GM23338 (cell line): ENCODE measurements at regions not wholly inside any gene's neighbourhood (a gene's known extent, or its start where the extent isn't known, plus 50 kb on each side); places are given as distances from the start of the nearest gene placed in this dataset.

Experiments
- ATAC-seq: fragments of 200-7000 bp; cut with Tn5 transposase; 3 replicates; pipeline ENCODE4 v1.9.1; 2020
- DNase-seq: peaks from one replicate; pipeline ENCODE4 v3.0.0-alpha.2; 2015; ENCODE audit warnings: low spot score
- H2AFZ ChIP-seq: fragments of 200-600 bp; sonication (generic); 2 replicates; pipeline ENCODE4 v1.8.0; 2016; ENCODE audit warnings: antibody characterized with exemption, mild to moderate bottlenecking, moderate library complexity
- H3F3A ChIP-seq: fragments of 200-600 bp; sonication (generic); replicated peaks from 2 replicates; pipeline ENCODE4 v1.8.0; 2017; ENCODE audit warnings: antibody characterized with exemption, mixed run types, low read depth
- H3K27ac ChIP-seq: fragments of 200-600 bp; sonication (generic); 2 replicates; pipeline ENCODE4 v1.6.1; 2016; ENCODE audit warnings: low read depth
- H3K27me3 ChIP-seq: fragments of 200-600 bp; sonication (generic); 2 replicates; pipeline ENCODE4 v1.8.0; 2016; ENCODE audit warnings: mild to moderate bottlenecking, mixed run types, moderate library complexity; ENCODE audit not compliant: insufficient read depth
- H3K36me3 ChIP-seq: fragments of 200-600 bp; sonication (generic); 2 replicates; pipeline ENCODE4 v1.8.0; 2016; ENCODE audit warnings: mild to moderate bottlenecking; ENCODE audit not compliant: insufficient read depth
- H3K4me1 ChIP-seq: fragments of 200-600 bp; sonication (generic); 2 replicates; pipeline ENCODE4 v1.8.0; 2016; ENCODE audit warnings: mild to moderate bottlenecking, moderate library complexity; ENCODE audit not compliant: insufficient read depth
- H3K4me2 ChIP-seq: fragments of 200-600 bp; sonication (generic); 2 replicates; pipeline ENCODE4 v1.7.1; 2017; ENCODE audit warnings: mixed run types
- H3K4me3 ChIP-seq: fragments of 200-600 bp; sonication (generic); 2 replicates; pipeline ENCODE4 v1.6.1; 2016; ENCODE audit warnings: mixed run types
- H3K79me2 ChIP-seq: fragments of 200-600 bp; sonication (generic); replicated peaks from 2 replicates; pipeline ENCODE4 v1.8.0; 2017; ENCODE audit warnings: mild to moderate bottlenecking; ENCODE audit not compliant: insufficient read depth
- H3K9me2 ChIP-seq: fragments of 200-600 bp; sonication (generic); 2 replicates; pipeline ENCODE4 v1.8.0; 2017; ENCODE audit not compliant: insufficient read depth
- H4K20me1 ChIP-seq: fragments of 200-600 bp; sonication (generic); replicated peaks from 2 replicates; pipeline ENCODE4 v1.8.0; 2017; ENCODE audit warnings: mild to moderate bottlenecking; ENCODE audit not compliant: insufficient read depth
- H3K27ac Mint-ChIP-seq: 2 replicates; pipeline ENCODE4 v1.8.0; 2020; ENCODE audit warnings: inconsistent platforms, mild to moderate bottlenecking, moderate library complexity, mixed read lengths
- H3K27me3 Mint-ChIP-seq: 3 replicates; pipeline ENCODE4 v1.8.0; 2022; ENCODE audit warnings: low read depth, mild to moderate bottlenecking, moderate library complexity, mixed read lengths, inconsistent platforms; ENCODE audit not compliant: insufficient read depth, poor library complexity
- H3K36me3 Mint-ChIP-seq: 3 replicates; pipeline ENCODE4 v1.8.0; 2021; ENCODE audit warnings: low read depth, mild to moderate bottlenecking, inconsistent platforms, moderate library complexity, mixed read lengths
- H3K4me1 Mint-ChIP-seq: 3 replicates; pipeline ENCODE4 v1.8.0; 2020; ENCODE audit warnings: mild to moderate bottlenecking, inconsistent platforms, mixed read lengths
- H3K4me3 Mint-ChIP-seq: 3 replicates; pipeline ENCODE4 v1.8.0; 2021; ENCODE audit warnings: moderate library complexity, mild to moderate bottlenecking, inconsistent platforms, mixed read lengths
- H3K9me3 Mint-ChIP-seq: 3 replicates; pipeline ENCODE4 v1.8.0; 2020; ENCODE audit warnings: moderate library complexity, mild to moderate bottlenecking, inconsistent platforms, mixed read lengths
- CREB1 ChIP-seq: fragments of 250-450 bp; sonication (Bioruptor Pico); IDR thresholded peaks from 2 replicates; pipeline ENCODE4 v1.5.0; 2020; ENCODE audit warnings: low read depth, mild to moderate bottlenecking, moderate library complexity
- CTCF ChIP-seq, 2 experiments: fragments of 200-600 bp in 1 of 2; sonication (generic) in 1 of 2; conservative IDR thresholded peaks; 2 replicates each; pipeline versions ENCODE4 v1.5.1 to v1.6.1; 2016 to 2017; ENCODE audit warnings: antibody characterized with exemption in 2 of 2, low read depth in 2 of 2, mild to moderate bottlenecking in 2 of 2, moderate library complexity in 1 of 2
- EZH2 ChIP-seq: fragments of 200-600 bp; sonication (generic); IDR thresholded peaks from one replicate; pipeline ENCODE4 v1.8.0; 2017; ENCODE audit warnings: antibody characterized with exemption, mild to moderate bottlenecking, low read depth; ENCODE audit not compliant: unreplicated experiment
- JUNB ChIP-seq: IDR thresholded peaks from one replicate; pipeline ENCODE4 v1.6.1; 2016; ENCODE audit warnings: antibody characterized with exemption; ENCODE audit not compliant: unreplicated experiment
- NANOG ChIP-seq: IDR thresholded peaks from 2 replicates; pipeline ENCODE4 v1.6.1; 2016; ENCODE audit warnings: antibody characterized with exemption, borderline replicate concordance
- POLR2AphosphoS5 ChIP-seq: IDR thresholded peaks from 2 replicates; pipeline ENCODE4 v1.6.1; 2016; ENCODE audit warnings: antibody characterized with exemption, low read depth
- STAT1 ChIP-seq: IDR thresholded peaks from one replicate; pipeline ENCODE4 v1.6.1; 2016; ENCODE audit warnings: antibody characterized with exemption; ENCODE audit not compliant: unreplicated experiment
- ZNF114 ChIP-seq: fragments of 250-450 bp; sonication (Bioruptor Pico); IDR thresholded peaks from 2 replicates; pipeline ENCODE4 v1.5.0; 2020; ENCODE audit warnings: mild to moderate bottlenecking, moderate library complexity
- ZNF331 ChIP-seq: fragments of 250-450 bp; sonication (Bioruptor Pico); IDR thresholded peaks from 2 replicates; pipeline ENCODE4 v1.5.0; 2020; ENCODE audit warnings: low read depth, mild to moderate bottlenecking, moderate library complexity
- ZNF462 ChIP-seq: fragments of 250-450 bp; sonication (Bioruptor Pico); IDR thresholded peaks from 2 replicates; pipeline ENCODE4 v1.5.0; 2020; ENCODE audit warnings: mild to moderate bottlenecking, moderate library complexity
- TF ChIP-seq, protein P1 (sequence below): IDR thresholded peaks from one replicate; pipeline ENCODE4 v1.6.1; 2018; ENCODE audit warnings: antibody characterized with exemption; ENCODE audit not compliant: unreplicated experiment
- TF ChIP-seq, protein P2 (sequence below): IDR thresholded peaks from 2 replicates; pipeline ENCODE4 v1.6.1; 2016; ENCODE audit warnings: antibody characterized with exemption

- ATAC-seq (no peak), DNase-seq (no peak)
- no peaks in the 10 kb centered on the region for H3F3A ChIP-seq
- no peaks in the 10 kb centered on the region for H3K27me3 ChIP-seq
- no peaks in the 10 kb centered on the region for H3K27me3 Mint-ChIP-seq
- no peaks in the 10 kb centered on the region for H3K79me2 ChIP-seq
- H3K9me2 ChIP-seq = 0 out of 2 replicates have a peak, but pooled peaks cover 4% of the 10 kb centered on the region
- H3K27ac ChIP-seq = no peak overlapping the region
- no peak overlapping the region for H3K4me3 ChIP-seq
- no peaks in the 10 kb centered on the region for H4K20me1 ChIP-seq
- H3K4me1 Mint-ChIP-seq = no peaks in the 10 kb centered on the region
- peaks cover 7% of the 10 kb centered on the region; the same call in 1 of the 2 replicates for H3K4me1 ChIP-seq
- TF ChIP-seq ZNF331 = no peak
- no peak for TF ChIP-seq ZNF462 (CRISPR knock-in tag)
- TF ChIP-seq, protein P1, sequence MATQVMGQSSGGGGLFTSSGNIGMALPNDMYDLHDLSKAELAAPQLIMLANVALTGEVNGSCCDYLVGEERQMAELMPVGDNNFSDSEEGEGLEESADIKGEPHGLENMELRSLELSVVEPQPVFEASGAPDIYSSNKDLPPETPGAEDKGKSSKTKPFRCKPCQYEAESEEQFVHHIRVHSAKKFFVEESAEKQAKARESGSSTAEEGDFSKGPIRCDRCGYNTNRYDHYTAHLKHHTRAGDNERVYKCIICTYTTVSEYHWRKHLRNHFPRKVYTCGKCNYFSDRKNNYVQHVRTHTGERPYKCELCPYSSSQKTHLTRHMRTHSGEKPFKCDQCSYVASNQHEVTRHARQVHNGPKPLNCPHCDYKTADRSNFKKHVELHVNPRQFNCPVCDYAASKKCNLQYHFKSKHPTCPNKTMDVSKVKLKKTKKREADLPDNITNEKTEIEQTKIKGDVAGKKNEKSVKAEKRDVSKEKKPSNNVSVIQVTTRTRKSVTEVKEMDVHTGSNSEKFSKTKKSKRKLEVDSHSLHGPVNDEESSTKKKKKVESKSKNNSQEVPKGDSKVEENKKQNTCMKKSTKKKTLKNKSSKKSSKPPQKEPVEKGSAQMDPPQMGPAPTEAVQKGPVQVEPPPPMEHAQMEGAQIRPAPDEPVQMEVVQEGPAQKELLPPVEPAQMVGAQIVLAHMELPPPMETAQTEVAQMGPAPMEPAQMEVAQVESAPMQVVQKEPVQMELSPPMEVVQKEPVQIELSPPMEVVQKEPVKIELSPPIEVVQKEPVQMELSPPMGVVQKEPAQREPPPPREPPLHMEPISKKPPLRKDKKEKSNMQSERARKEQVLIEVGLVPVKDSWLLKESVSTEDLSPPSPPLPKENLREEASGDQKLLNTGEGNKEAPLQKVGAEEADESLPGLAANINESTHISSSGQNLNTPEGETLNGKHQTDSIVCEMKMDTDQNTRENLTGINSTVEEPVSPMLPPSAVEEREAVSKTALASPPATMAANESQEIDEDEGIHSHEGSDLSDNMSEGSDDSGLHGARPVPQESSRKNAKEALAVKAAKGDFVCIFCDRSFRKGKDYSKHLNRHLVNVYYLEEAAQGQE = no peak
- TF ChIP-seq, protein P2, sequence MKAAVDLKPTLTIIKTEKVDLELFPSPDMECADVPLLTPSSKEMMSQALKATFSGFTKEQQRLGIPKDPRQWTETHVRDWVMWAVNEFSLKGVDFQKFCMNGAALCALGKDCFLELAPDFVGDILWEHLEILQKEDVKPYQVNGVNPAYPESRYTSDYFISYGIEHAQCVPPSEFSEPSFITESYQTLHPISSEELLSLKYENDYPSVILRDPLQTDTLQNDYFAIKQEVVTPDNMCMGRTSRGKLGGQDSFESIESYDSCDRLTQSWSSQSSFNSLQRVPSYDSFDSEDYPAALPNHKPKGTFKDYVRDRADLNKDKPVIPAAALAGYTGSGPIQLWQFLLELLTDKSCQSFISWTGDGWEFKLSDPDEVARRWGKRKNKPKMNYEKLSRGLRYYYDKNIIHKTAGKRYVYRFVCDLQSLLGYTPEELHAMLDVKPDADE = no peak
- TF ChIP-seq CTCF (conservative IDR thresholded peaks at IDR 0.05; ENCODE audit: low read depth in 2 of 2) = no peak
- no peak for TF ChIP-seq POLR2AphosphoS5
- TF ChIP-seq JUNB = no peak
- TF ChIP-seq CREB1 = no peak
- no peak for TF ChIP-seq EZH2
- no peak for TF ChIP-seq STAT1
- TF ChIP-seq NANOG = no peak
- TF ChIP-seq ZNF114 (CRISPR knock-in tag) = no peak
- no peak overlapping the region for H3K27ac Mint-ChIP-seq
- H3K4me3 Mint-ChIP-seq = no peak overlapping the region
- no peaks in the 10 kb centered on the region for H3K36me3 Mint-ChIP-seq
- H2AFZ ChIP-seq = no peak overlapping the region
- no peaks in the 10 kb centered on the region for H3K36me3 ChIP-seq
- H3K9me3 Mint-ChIP-seq = no peaks in the 10 kb centered on the region; the same call in 2 of the 3 replicates
- no peak overlapping the region for H3K4me2 ChIP-seq
These were observed 206.0 kb upstream of the SUCLG2 start for GRCh38 chr3:67860429-67860828.
